OCI-LY1 (cell line): ENCODE measurements at regions not wholly inside any gene's neighbourhood (a gene's known extent, or its start where the extent isn't known, plus 50 kb on each side); places are given as distances from the start of the nearest gene placed in this dataset.

Experiments used
- H2AFZ ChIP-seq: fragments of 200-600 bp; sonication (generic), shearing (Covaris generic); 2 replicates; pipeline ENCODE4 v1.6.0; 2014; ENCODE audit warnings: antibody characterized with exemption, mild to moderate bottlenecking, low read length
- H3F3A ChIP-seq: fragments of 200-600 bp; sonication (generic), shearing (Covaris generic); 2 replicates; pipeline ENCODE4 v1.6.0; 2014; ENCODE audit warnings: mild to moderate bottlenecking, antibody characterized with exemption, low read length, moderate library complexity; ENCODE audit not compliant: insufficient read depth
- H3K27ac ChIP-seq: fragments of 200-600 bp; sonication (generic); 2 replicates; pipeline ENCODE4 v1.5.1; 2014; ENCODE audit warnings: low read length, mixed run types, mild to moderate bottlenecking, low read depth; ENCODE audit not compliant: poor library complexity, severe bottlenecking
- H3K27me3 ChIP-seq: fragments of 200-600 bp; sonication (generic); 2 replicates; pipeline ENCODE4 v1.6.0; 2014; ENCODE audit warnings: antibody characterized with exemption, mild to moderate bottlenecking, low read length, moderate library complexity; ENCODE audit not compliant: insufficient read depth
- H3K36me3 ChIP-seq: fragments of 200-600 bp; sonication (generic); 2 replicates; pipeline ENCODE4 v1.6.1; 2014; ENCODE audit warnings: mild to moderate bottlenecking, antibody characterized with exemption, low read length, moderate library complexity, mixed read lengths; ENCODE audit not compliant: insufficient read depth
- H3K4me1 ChIP-seq: fragments of 200-600 bp; sonication (generic); 2 replicates; pipeline ENCODE4 v1.5.1; 2014; ENCODE audit warnings: mild to moderate bottlenecking, low read length, moderate library complexity; ENCODE audit not compliant: insufficient read depth, severe bottlenecking
- H3K4me2 ChIP-seq: fragments of 200-600 bp; sonication (generic), shearing (Covaris generic); 2 replicates; pipeline ENCODE4 v1.6.1; 2014; ENCODE audit warnings: low read length
- H3K4me3 ChIP-seq: fragments of 200-600 bp; sonication (generic); 2 replicates; pipeline ENCODE4 v1.5.1; 2014; ENCODE audit warnings: low read length, low read depth, mild to moderate bottlenecking, mixed read lengths; ENCODE audit not compliant: poor library complexity, severe bottlenecking
- H3K79me2 ChIP-seq: fragments of 200-600 bp; shearing (Covaris generic); 2 replicates; pipeline ENCODE4 v1.6.1; 2016; ENCODE audit warnings: mixed run types, low read length, mixed read lengths; ENCODE audit not compliant: insufficient read depth
- H3K9ac ChIP-seq: fragments of 200-600 bp; sonication (generic), shearing (Covaris generic); 2 replicates; pipeline ENCODE4 v1.6.1; 2014; ENCODE audit warnings: mild to moderate bottlenecking, low read length, mixed read lengths
- H3K9me2 ChIP-seq: fragments of 200-600 bp; sonication (generic), shearing (Covaris generic); 2 replicates; pipeline ENCODE4 v1.6.1; 2014; ENCODE audit warnings: low read depth, mild to moderate bottlenecking, low read length, mixed read lengths
- H3K9me3 ChIP-seq: fragments of 200-600 bp; shearing (Covaris generic); 2 replicates; pipeline ENCODE4 v1.6.1; 2014; ENCODE audit warnings: low read length, mixed read lengths
- H4K20me1 ChIP-seq: fragments of 200-600 bp; sonication (generic), shearing (Covaris generic); 2 replicates; pipeline ENCODE4 v1.6.0; 2016; ENCODE audit warnings: mild to moderate bottlenecking, low read length; ENCODE audit not compliant: insufficient read depth
- EZH2 ChIP-seq: fragments of 200-600 bp; sonication (generic), shearing (Covaris generic); IDR thresholded peaks from 2 replicates; pipeline ENCODE4 v1.8.0; 2017; ENCODE audit warnings: borderline replicate concordance, mixed run types, mild to moderate bottlenecking, antibody characterized with exemption, low read length, moderate library complexity, mixed read lengths
- TF ChIP-seq, protein P1 (sequence below): fragments of 200-600 bp; sonication (generic), shearing (Covaris generic); IDR thresholded peaks from 2 replicates; pipeline ENCODE4 v1.5.1; 2017; ENCODE audit warnings: mild to moderate bottlenecking, antibody characterized with exemption, low read length, moderate library complexity, mixed read lengths

DNA sequence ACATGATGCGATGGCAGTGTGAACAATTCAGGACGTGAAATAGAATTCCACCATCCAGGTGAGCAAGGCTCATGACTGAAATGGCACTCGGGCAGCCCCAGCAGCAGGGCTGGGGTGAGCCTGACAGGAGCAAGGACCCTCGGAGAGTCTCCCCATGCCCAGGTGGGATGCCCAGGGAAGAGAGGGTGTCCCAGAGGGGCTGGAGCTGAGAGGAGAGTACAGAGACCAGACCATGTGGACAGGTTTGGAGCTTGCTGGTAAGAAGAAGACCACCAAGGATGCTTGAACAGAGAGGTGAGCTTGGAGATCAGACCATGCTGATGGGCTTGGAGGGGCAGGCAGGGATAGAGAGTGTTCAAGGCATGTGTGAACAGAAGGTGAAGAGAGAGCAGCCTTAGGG lies 83.3 kb downstream of the RAMP3 start:
- H3K27ac ChIP-seq, result no peak overlapping the region
- no peaks in the 10 kb centered on the region for H3K4me1 ChIP-seq
- no peaks in the 10 kb centered on the region for H3K36me3 ChIP-seq
- H3K79me2 ChIP-seq, result no peaks in the 10 kb centered on the region
- H2AFZ ChIP-seq, result no peak overlapping the region
- TF ChIP-seq, protein P1, sequence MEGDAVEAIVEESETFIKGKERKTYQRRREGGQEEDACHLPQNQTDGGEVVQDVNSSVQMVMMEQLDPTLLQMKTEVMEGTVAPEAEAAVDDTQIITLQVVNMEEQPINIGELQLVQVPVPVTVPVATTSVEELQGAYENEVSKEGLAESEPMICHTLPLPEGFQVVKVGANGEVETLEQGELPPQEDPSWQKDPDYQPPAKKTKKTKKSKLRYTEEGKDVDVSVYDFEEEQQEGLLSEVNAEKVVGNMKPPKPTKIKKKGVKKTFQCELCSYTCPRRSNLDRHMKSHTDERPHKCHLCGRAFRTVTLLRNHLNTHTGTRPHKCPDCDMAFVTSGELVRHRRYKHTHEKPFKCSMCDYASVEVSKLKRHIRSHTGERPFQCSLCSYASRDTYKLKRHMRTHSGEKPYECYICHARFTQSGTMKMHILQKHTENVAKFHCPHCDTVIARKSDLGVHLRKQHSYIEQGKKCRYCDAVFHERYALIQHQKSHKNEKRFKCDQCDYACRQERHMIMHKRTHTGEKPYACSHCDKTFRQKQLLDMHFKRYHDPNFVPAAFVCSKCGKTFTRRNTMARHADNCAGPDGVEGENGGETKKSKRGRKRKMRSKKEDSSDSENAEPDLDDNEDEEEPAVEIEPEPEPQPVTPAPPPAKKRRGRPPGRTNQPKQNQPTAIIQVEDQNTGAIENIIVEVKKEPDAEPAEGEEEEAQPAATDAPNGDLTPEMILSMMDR, result no peak
- TF ChIP-seq EZH2, result no peak
- H3K4me3 ChIP-seq, result no peak overlapping the region
- H3K4me2 ChIP-seq, result no peak overlapping the region
- H4K20me1 ChIP-seq, result no peaks in the 10 kb centered on the region
- H3K27me3 ChIP-seq, result peaks cover 7% of the 10 kb centered on the region; the same call in 1 of the 2 replicates
- H3K9me3 ChIP-seq, result no peaks in the 10 kb centered on the region
- H3F3A ChIP-seq, result no peaks in the 10 kb centered on the region
- no peaks in the 10 kb centered on the region for H3K9me2 ChIP-seq
- no peak overlapping the region for H3K9ac ChIP-seq

DNA sequence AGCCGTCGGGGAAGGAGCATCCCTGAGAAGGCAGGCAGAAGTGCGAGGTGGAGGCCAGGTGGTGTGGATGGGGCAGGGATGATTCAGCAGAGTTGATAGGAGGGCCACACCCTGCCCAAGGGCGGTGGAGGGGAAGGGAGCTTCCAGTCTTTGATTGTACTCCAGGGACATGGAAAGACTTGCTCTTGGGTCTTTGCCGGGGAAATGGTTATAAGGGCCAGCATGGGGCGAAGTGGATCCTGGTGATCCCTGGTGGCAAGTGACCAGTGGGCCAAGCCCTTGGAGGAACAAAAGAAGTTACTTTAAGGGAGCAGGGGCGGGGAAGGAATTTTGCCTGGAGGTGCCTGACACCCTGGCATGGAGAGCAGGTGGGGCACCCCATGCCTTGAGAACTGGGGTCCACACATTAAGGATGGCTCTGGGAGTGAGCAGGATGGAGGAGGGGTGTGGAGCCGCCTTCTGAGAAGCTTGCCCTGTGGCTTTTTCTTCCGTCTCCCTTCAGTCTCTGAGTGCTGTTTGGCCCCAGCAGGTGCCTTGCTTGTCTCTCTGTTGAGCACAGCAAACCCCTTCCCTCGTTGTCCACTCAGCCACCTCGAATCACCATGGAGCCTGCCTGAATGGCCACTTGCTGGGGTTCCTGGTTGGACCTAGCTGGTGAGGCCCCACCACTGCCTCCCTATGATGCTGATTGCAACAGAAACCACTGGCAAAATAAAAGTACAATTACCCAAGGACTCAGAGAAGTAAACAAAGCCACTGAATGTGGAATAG lies 83.9 kb downstream of the RAMP3 start:
- H3K36me3 ChIP-seq, result no peaks in the 10 kb centered on the region

DNA sequence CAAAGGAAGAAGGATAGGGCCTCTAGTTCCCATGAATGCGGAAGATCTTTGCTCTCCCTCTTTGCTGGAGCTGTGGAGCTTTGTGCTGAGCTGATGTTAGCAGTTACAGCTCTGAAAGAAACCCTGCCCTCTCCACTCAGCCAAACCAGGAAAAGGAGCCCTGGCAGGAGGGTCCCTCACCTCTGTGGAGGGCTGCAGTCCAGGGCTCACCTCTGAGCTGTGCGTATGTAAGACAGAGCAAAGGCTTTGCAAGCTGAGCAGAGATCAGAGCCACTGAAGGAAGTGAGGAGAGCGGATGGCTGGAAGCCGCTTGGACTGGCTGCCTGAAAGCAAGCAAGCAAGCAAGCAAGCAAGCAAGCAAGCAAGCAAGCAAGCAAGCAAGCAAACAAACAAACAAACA lies 84.7 kb downstream of the RAMP3 start:
- TF ChIP-seq EZH2, result no peak
- TF ChIP-seq, protein P1, result no peak
- no peaks in the 10 kb centered on the region for H4K20me1 ChIP-seq
- H3K9me3 ChIP-seq, result no peaks in the 10 kb centered on the region
- H3F3A ChIP-seq, result no peaks in the 10 kb centered on the region
- H3K9ac ChIP-seq, result no peak overlapping the region
- H3K27me3 ChIP-seq, result peaks cover 7% of the 10 kb centered on the region; the same call in 1 of the 2 replicates
- no peak overlapping the region for H3K27ac ChIP-seq
- no peaks in the 10 kb centered on the region for H3K36me3 ChIP-seq
- no peaks in the 10 kb centered on the region for H3K79me2 ChIP-seq
- H2AFZ ChIP-seq, result no peak overlapping the region
- no peak overlapping the region for H3K4me2 ChIP-seq
- H3K4me3 ChIP-seq, result no peak overlapping the region
- no peaks in the 10 kb centered on the region for H3K9me2 ChIP-seq
- H3K4me1 ChIP-seq, result no peaks in the 10 kb centered on the region

More for the DNA sequence above, 83.9 kb downstream of the RAMP3 start:
- no peak overlapping the region for H3K4me3 ChIP-seq
- no peaks in the 10 kb centered on the region for H3K9me3 ChIP-seq
- no peak overlapping the region for H3K27ac ChIP-seq
- no peaks in the 10 kb centered on the region for H3F3A ChIP-seq
- H3K27me3 ChIP-seq, result peaks cover 7% of the 10 kb centered on the region; the same call in 1 of the 2 replicates
- H3K4me2 ChIP-seq, result no peak overlapping the region
- H3K79me2 ChIP-seq, result no peaks in the 10 kb centered on the region
- no peak overlapping the region for H2AFZ ChIP-seq
- H4K20me1 ChIP-seq, result no peaks in the 10 kb centered on the region
- H3K9me2 ChIP-seq, result no peaks in the 10 kb centered on the region
- H3K4me1 ChIP-seq, result no peaks in the 10 kb centered on the region
- TF ChIP-seq, protein P1, result no peak
- TF ChIP-seq EZH2, result no peak
- no peak overlapping the region for H3K9ac ChIP-seq
